Heart left ventricle (tissue), 16 donors: ENCODE measurements at regions not wholly inside any gene's neighbourhood (a gene's known extent, or its start where the extent isn't known, plus 50 kb on each side); places are given as distances from the start of the nearest gene placed in this dataset.

ENCODE experiments used
- ATAC-seq, 4 donors: fragments of 200-7000 bp; cut with Tn5 transposase; one replicate each; pipeline ENCODE4 v1.9.1; 2020 to 2022; ENCODE audit warnings: moderate library complexity in 4 of 4, mild to moderate bottlenecking in 3 of 4, moderate number of reproducible peaks in 1 of 4
- DNase-seq, 5 donors: peaks; one replicate each; pipeline ENCODE4 v3.0.0-alpha.2; 2020
- H3K27ac ChIP-seq, 12 donors: fragments of 200-600 bp; sonication (generic) in 4 of 12; one replicate each; pipeline versions ENCODE4 v1.5.0 to v1.8.0; 2016 to 2022; ENCODE audit warnings: mild to moderate bottlenecking in 2 of 12
- H3K27me3 ChIP-seq, 9 donors: fragments of 200-600 bp; sonication (generic) in 2 of 9; one replicate each; pipeline versions ENCODE4 v1.5.1 to v1.8.0; 2016 to 2022; ENCODE audit warnings: mild to moderate bottlenecking in 3 of 9
- H3K36me3 ChIP-seq, 9 donors: fragments of 200-600 bp; sonication (generic) in 2 of 9; one replicate each; pipeline versions ENCODE4 v1.5.0 to v1.8.0; 2018 to 2022; ENCODE audit warnings: mild to moderate bottlenecking in 2 of 9
- H3K4me1 ChIP-seq, 12 donors: fragments of 200-600 bp; sonication (generic) in 4 of 12; one replicate each; pipeline versions ENCODE4 v1.5.0 to v1.8.0; 2016 to 2022; ENCODE audit warnings: mild to moderate bottlenecking in 3 of 12
- H3K4me3 ChIP-seq, 12 donors: fragments of 200-600 bp; sonication (generic) in 4 of 12; one replicate each; pipeline versions ENCODE4 v1.5.0 to v1.8.0; 2017 to 2022; ENCODE audit warnings: mild to moderate bottlenecking in 9 of 12, moderate library complexity in 4 of 12
- H3K9me3 ChIP-seq, 12 donors: fragments of 200-600 bp; sonication (generic) in 4 of 12; one replicate each; pipeline versions ENCODE4 v1.5.0 to v1.8.0; 2016 to 2022; ENCODE audit warnings: mild to moderate bottlenecking in 1 of 12
- POLR2A ChIP-seq, 2 donors: fragments of 450-650 bp; IDR thresholded peaks; one replicate each; pipeline ENCODE4 v1.6.1; 2017; ENCODE audit warnings: antibody characterized with exemption in 2 of 2, mild to moderate bottlenecking in 2 of 2, moderate library complexity in 2 of 2
- WGBS, 4 donors: extraction: QIAGEN DNeasy Blood & Tissue Kit in 2 of 4; methylation state at CpG; one replicate each; pipeline versions ENCODE4 v1.1.5 to v1.1.7; 2013 to 2018; 5-methylcytosine and 5-hydroxymethylcytosine counted together
- intact Hi-C, 10 donors: fragments of 100-400 bp; cut with DNase I; formaldehyde crosslinking; loops; one replicate each; pipeline versions ENCODE4 v1.11.1 to v1.14.2; 2022
- TF ChIP-seq, protein P1 (sequence below), 12 donors: fragments of 200-600 bp; sonication (generic) in 4 of 12; IDR thresholded peaks; one replicate each; pipeline versions ENCODE4 v1.5.0 to v1.8.0; 2018 to 2022; ENCODE audit warnings: antibody characterized with exemption in 12 of 12, mild to moderate bottlenecking in 5 of 12
- donor health status: ischemic (EF 13 %, LVEDD 7.1; RV severe dilation, severe dysfunction).
- donor health status: healthy with polysubstance abuse.
- donor health status: DM: no; HTN: yes; CAD: no.
- donor health status: DM: no; HTN: no; CAD: no.
- donor health status: ischemic (EF 25% LVEDD 6.9; RV normal size, moderate dysfunction).
- donor health status: ischemic (EF 25% LVEDD 5.7; RV mildly dilated, moderate dysfunction).
- donor health status: healthy.
- donor health status: DM: yes; HTN: yes; CAD: no.
- donor health status: ischemic (EF 35%, LVEDD 5.7; RV mildly dilated, moderate dysfunction).
- donor health status: nonischemic (EF 11% LVEDD 7.7; RV severe dilation, severe dysfunction).
- donor health status: DM: yes; HTN: yes; CAD: no.
- donor health status: PGD.
- donor health status: ischemic (EF 29% LVEDD 5.4; RV normal size, mild dysfunction).
- donor health status: nonischemic (EF 23%, LVEDD 6.1; RV moderate dilation, normal function).

DNA sequence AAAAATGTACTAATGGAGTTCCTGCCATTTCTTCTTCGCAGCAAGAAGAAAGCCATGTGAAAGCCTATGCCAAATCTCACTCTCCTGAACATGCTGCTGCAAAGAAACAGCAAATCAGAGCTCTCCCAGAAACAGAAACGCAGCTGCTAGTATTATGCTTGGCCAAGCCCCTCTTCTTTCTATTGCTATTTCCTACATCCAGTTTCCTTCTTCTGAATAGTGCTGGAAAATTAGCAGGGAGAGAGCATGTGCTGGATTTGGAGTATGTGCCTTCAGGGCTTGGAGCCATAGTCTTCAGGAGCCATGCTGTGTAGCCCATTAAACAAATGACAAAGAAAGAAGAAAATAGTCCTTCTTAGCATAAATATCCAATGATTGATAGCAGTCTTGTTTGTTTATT, 852.0 kb upstream of the PHF14 start:
- H3K36me3 ChIP-seq = no peaks in the 10 kb centered on the region
- 37 to 51% (median 43%) methylated on average over 2 of the region's 2 CpGs for WGBS, 4 donors
- peak overlapping the region in 5 of 12 donors; percentile 11 to 47 (median 15) for H3K27ac ChIP-seq
- H3K4me1 ChIP-seq = peaks cover 0 to 25% (median 9%) of the 10 kb centered on the region in 12 donors
- H3K27me3 ChIP-seq = no peaks in the 10 kb centered on the region
- TF ChIP-seq POLR2A (IDR thresholded peaks at IDR 0.05) = no peak
- TF ChIP-seq, protein P1, sequence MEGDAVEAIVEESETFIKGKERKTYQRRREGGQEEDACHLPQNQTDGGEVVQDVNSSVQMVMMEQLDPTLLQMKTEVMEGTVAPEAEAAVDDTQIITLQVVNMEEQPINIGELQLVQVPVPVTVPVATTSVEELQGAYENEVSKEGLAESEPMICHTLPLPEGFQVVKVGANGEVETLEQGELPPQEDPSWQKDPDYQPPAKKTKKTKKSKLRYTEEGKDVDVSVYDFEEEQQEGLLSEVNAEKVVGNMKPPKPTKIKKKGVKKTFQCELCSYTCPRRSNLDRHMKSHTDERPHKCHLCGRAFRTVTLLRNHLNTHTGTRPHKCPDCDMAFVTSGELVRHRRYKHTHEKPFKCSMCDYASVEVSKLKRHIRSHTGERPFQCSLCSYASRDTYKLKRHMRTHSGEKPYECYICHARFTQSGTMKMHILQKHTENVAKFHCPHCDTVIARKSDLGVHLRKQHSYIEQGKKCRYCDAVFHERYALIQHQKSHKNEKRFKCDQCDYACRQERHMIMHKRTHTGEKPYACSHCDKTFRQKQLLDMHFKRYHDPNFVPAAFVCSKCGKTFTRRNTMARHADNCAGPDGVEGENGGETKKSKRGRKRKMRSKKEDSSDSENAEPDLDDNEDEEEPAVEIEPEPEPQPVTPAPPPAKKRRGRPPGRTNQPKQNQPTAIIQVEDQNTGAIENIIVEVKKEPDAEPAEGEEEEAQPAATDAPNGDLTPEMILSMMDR (IDR thresholded peaks at IDR 0.05) = no peak
- no peaks in the 10 kb centered on the region for H3K9me3 ChIP-seq
- DNase-seq (peak in 1 of 5 donors; percentile 10), ATAC-seq (peak in 2 of 4 donors; percentile 57 to 65)
- no peak overlapping the region for H3K4me3 ChIP-seq
- intact Hi-C loops = loop anchor here in 2 of 10 donors (2.0 to 10.0 kb wide), 2 partner anchors 67 to 237 kb away; no protein-coding TSS in a partner anchor

DNA sequence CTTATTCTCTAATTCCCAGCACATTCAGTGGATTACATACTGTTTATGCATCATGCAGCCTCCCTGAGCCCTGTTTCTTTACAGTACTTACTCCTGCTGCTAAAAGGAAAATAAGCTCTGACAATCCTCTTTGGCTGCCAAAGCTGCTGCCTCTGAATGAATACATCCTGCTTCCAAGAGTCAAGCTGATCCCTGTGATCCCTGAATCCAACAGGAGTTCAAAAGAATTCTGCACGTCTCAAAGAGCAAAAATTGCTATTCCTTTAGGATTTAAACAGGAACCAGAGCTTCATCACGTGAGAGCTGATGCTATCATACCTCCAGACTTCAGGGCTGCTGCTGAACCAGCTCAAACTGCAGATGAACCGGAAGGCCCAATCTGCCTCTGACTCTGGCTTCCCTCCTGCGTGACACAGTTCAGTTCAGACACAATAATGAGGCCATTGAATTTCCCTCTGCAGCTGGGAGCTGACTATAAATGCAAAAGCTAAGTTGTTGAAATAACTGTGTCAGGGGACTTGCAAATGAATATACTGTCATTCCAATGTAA, 851.0 kb upstream of the PHF14 start:
- Histone ChIP-seq H3K36me3 (no peaks in the 10 kb centered on the region), H3K27me3 (no peaks in the 10 kb centered on the region), H3K4me1 (peaks cover 0 to 25% (median 9%) of the 10 kb centered on the region in 12 donors), H3K4me3 (no peak overlapping the region), H3K9me3 (no peaks in the 10 kb centered on the region), H3K27ac (peak overlapping the region in 7 of 12 donors; percentile 11 to 47 (median 20))
- 19 to 40% (median 25%) methylated on average over 4 of the region's 4 CpGs for WGBS, 4 donors
- intact Hi-C loops = loop anchor here in 1 of 10 donors (10.0 kb wide), 1 partner anchor 238 kb away; no protein-coding TSS in a partner anchor
- TF ChIP-seq, protein P1 (IDR thresholded peaks at IDR 0.05) = no peak
- TF ChIP-seq POLR2A (IDR thresholded peaks at IDR 0.05) = no peak
- peak in 3 of 5 donors; percentile 40 to 54 (median 44) for DNase-seq
- ATAC-seq = peak; percentile 62 to 91 (median 84)

DNA sequence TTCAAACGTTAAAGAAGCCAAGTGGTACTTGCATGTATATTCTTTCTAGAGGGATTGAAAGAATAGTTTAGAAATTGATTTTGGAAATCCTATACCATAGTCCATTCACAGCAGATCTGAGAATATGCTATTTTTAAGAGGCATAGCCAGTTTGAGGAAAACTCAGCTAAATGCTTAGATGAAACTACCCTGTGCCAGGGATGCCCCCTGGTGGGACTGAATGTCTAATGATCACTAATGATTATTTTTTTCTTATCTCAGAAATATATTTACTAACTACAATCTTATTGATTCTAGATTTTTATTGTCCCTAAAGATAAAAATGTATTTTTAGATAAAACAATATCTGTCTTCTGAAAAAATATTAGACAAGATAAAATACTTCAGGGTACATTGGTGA, 844.9 kb upstream of the PHF14 start:
- 54 to 62% (median 58%) methylated on average over 1 of the region's 1 CpG for WGBS, 4 donors
- Histone ChIP-seq H3K4me1 (no peaks in the 10 kb centered on the region), H3K36me3 (no peaks in the 10 kb centered on the region), H3K27ac (no peak overlapping the region), H3K27me3 (no peaks in the 10 kb centered on the region), H3K9me3 (no peaks in the 10 kb centered on the region), H3K4me3 (no peak overlapping the region)
- DNase-seq (no peak), ATAC-seq (no peak)
- TF ChIP-seq, protein P1 (IDR thresholded peaks at IDR 0.05) = peak in 5 of 12 donors; percentile 4 to 43 (median 20)
- TF ChIP-seq POLR2A (IDR thresholded peaks at IDR 0.05) = no peak
- intact Hi-C loops = loop anchor here in 1 of 10 donors (10.0 kb wide), 1 partner anchor 244 kb away; no protein-coding TSS in a partner anchor

DNA sequence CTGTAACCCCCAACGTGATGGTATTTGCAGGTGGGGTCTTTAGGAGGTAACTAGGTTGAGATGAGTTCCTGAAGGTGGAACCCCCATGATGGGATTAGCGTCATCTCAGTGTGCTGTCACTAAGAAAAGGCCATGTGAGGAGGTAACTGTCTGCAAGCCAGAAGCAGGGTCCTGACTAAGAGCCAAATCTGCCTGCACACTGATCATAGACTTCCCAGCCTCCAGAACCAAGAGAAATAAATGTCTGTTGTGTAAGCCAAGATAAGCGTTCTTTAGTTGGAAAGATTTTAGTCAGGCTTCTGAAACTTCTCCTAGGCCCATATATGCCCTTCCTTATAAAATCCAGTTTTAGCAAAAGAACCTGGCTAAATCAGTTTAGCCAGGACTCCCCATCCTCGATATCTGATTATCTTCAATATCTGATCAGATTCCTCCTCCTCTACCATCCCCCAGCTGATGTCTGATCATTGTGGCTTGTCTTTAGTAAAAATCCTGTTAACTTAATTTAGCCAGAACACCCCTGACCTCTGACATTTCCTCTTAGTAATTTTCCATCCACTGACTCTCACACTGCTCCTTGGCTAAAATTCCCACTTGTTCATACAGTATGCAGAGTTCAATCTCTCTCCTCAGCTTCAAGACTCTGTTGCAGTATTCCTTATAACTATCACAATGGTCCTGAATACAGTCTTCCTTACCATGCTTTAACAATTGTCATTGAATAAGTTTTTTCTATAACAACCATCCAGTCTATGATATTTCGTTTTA, 835.4 kb upstream of the PHF14 start:
- H3K27me3 ChIP-seq = no peaks in the 10 kb centered on the region
- peak in 1 of 5 donors; percentile 10 for DNase-seq
- no peak overlapping the region for H3K4me3 ChIP-seq
- TF ChIP-seq, protein P1 (IDR thresholded peaks at IDR 0.05) = no peak
- TF ChIP-seq POLR2A (IDR thresholded peaks at IDR 0.05) = no peak
- WGBS, 4 donors = 77 to 85% (median 81%) methylated on average over 5 of the region's 5 CpGs
- no peaks in the 10 kb centered on the region for H3K36me3 ChIP-seq
- no peaks in the 10 kb centered on the region for H3K9me3 ChIP-seq
- intact Hi-C loops = no loop called here
- H3K27ac ChIP-seq = peak overlapping the region in 1 of 12 donors; percentile 15
- ATAC-seq = peak in 2 of 4 donors; percentile 36 to 63
- peaks cover 0 to 9% (median 0%) of the 10 kb centered on the region in 12 donors for H3K4me1 ChIP-seq
